Uterus (tissue), 2 donors: ENCODE measurements at regions not wholly inside any gene's neighbourhood (a gene's known extent, or its start where the extent isn't known, plus 50 kb on each side); places are given as distances from the start of the nearest gene placed in this dataset.

ENCODE experiments used
- CTCF ChIP-seq, 4 experiments: fragments of 200-600 bp in 2 of 4; fragments of 450-650 bp in 2 of 4; sonication (generic) in 2 of 4; IDR thresholded peaks; one replicate each; pipeline ENCODE4 v1.5.1; 2016 to 2019; ENCODE audit warnings: antibody characterized with exemption in 4 of 4, mild to moderate bottlenecking in 2 of 4, moderate library complexity in 1 of 4
- POLR2A ChIP-seq, 2 donors: fragments of 450-650 bp; IDR thresholded peaks; one replicate each; pipeline ENCODE4 v1.6.1; 2016; ENCODE audit warnings: antibody characterized with exemption in 2 of 2, mild to moderate bottlenecking in 1 of 2, moderate library complexity in 1 of 2

- TF ChIP-seq CTCF (IDR thresholded peaks at IDR 0.05), result no peak
- TF ChIP-seq POLR2A (IDR thresholded peaks at IDR 0.05), result no peak
Measured at GRCh38 chr3:18656410-18656809, 231.3 kb upstream of the SATB1 start.
